NOMO-1 (cell line): ENCODE measurements at regions not wholly inside any gene's neighbourhood (a gene's known extent, or its start where the extent isn't known, plus 50 kb on each side); places are given as distances from the start of the nearest gene placed in this dataset.
"Not testable (repeated sequence)": the region's sequence is repeated elsewhere in the genome, so short reads cannot be mapped to it uniquely, and the experiment has no call there.

Experiments
- DNase-seq, 2 experiments: peaks; one replicate each; lab custom pipeline; 2025; ENCODE audit not compliant: unreplicated experiment in 2 of 2; lab: John Stamatoyannopoulos, UW

DNA sequence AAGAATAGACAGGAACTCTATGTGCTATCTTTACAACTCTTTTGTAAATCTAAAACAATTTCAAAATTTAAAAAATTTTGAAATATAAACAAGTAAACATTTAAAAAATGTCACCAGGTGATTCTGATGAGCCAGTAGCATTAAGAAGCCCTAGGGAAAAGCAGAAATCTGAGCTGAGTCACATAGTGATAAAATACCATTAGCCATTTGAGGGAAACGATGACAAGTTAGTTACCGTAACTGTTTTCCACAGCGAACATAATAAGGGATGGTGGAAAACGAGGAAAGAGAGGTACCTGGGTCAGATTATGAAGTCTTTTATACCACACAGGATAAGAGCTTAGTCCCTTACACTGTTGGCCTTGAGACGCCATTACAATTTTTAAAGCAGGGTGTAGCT is 55.5 kb downstream of the PRR15 start:
- no peak for DNase-seq

- DNase-seq, result no peak
Measured at GRCh38 chr7:29619848-29620555, 56.4 kb downstream of the PRR15 start.

DNA sequence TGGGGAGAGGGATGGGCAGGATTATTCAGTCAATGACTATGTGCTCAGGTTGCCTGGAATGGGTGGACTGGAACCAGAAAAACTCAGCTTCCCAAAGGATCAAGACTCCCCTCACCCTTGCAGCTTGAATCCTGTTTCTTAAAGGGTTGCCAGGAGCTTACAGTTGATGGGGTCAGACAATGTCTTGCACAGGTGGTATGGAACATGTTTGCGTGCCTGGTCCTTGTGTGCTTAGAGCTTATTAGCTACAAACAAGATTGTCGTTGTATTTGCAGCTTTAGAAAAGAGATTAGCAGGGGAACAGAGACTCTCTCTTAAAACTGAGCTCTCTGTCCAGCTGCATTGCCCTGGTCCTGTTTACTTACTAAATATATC is 56.9 kb downstream of the PRR15 start:
- DNase-seq, result no peak

- DNase-seq, result no peak
Measured at GRCh38 chr7:29622335-29623265, 59.0 kb downstream of the PRR15 start.

DNA sequence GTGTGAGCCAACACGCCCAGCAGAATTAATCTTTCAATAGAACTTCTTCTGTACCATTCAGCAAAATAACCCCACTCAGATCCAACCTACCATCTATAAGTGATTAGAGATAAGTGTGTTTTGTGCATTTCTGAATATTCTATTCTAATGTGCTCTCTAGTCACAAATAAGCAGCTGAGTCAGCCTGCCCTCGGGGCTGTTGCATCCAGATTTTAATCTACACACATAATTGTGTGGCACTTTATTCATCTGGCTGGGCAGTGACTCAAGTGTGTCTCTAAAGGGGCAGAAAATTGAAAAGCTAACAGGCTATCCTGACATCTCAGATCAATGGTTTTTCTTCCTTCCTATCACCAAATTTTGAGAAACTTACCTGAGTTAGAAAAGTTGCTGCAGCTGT is 60.3 kb downstream of the PRR15 start:
- DNase-seq, result no peak

GRCh38 chr7:29626730-29627129 is 63.1 kb downstream of the PRR15 start:
- no peak for DNase-seq

- no peak for DNase-seq
Measured at GRCh38 chr7:29627631-29628030, 64.0 kb downstream of the PRR15 start.

DNA sequence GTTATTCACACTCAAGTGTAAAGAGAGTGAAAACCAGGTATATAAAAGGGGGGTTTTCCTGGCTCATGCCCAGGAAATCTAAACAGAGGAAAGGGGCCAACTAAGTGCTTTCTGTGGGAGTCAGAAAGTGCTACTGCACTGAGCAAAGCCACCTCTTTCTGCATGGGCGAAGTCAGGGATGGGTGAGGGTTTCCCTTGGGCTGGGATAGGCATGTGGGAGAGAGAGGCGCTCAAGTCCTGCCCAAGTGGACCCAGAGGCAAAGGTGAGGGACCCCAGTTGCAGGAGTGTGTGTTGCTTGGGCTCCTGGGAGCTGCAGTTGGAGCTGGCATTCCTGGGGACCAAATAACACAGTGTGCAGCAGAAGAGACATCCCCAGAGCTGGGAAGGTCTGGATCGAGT is 65.9 kb downstream of the PRR15 start:
- no peak for DNase-seq

GRCh38 chr7:29635067-29636008 is 71.7 kb downstream of the PRR15 start:
- DNase-seq, result peak in 1 of 2 experiments; percentile 55

- DNase-seq, result no peak
Measured at GRCh38 chr7:29636009-29636351, 72.3 kb downstream of the PRR15 start.

GRCh38 chr7:29637374-29637773 is 73.7 kb downstream of the PRR15 start:
- DNase-seq, result no peak

GRCh38 chr7:29638841-29639240 is 75.2 kb downstream of the PRR15 start:
- DNase-seq, result not testable (repeated sequence)

GRCh38 chr7:29639386-29639785 is 75.8 kb downstream of the PRR15 start:
- DNase-seq, result no peak

DNA sequence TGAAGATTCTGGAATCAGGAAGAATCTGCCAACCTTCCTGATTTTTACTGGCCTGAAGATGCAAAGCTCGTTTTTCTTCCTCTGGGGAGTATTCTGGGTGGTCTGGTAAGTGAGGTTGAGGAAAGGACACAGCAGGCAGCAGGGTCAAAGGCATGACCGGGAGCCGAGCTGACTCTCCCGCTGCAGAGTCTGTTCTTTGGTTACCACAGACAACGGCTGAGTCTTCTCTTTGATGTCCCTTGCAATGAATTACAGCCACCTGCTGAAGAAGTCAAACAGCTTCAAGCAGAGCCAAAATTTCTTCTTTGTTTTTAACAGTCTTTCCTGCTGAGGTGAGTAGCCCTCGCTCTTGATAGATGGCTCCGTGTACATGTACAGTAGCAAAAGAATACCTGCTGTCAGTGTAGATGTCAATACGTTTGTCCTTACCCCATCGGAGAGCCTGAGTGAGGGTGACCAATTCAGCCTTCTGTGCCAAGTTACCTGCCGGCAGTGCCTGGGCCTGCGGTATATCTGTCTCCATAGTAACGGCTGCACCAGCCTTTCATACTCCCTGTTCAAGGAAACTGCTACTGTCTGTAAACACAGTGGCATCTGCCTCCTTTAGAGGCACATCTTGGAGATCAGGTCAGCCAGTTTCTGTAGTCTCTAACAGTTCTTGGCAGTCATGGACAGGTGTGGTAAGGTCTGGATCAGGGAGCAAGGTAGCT is 76.4 kb downstream of the PRR15 start:
- DNase-seq, result no peak

DNA sequence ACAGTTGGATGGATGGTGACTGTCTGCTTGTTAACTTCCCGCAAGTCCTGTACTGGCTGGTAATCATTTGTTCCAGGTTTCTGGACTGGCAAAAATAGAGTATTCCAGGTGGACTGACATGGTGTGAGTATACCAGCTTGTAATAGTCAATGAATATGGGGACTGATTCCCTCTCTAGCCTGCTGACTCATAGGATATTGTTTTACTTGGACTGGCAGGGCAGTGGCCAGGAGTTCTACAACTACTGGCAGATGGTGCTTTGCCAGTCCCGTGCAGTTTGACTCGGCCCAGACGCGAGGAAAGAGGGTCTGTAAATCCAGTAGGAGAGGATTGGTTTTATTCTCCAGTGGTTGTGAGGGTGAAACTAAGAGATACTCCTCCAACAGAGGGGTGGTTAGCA is 78.0 kb downstream of the PRR15 start:
- DNase-seq, result no peak

GRCh38 chr7:29642494-29643155 is 79.0 kb downstream of the PRR15 start:
- DNase-seq, result no peak

DNA sequence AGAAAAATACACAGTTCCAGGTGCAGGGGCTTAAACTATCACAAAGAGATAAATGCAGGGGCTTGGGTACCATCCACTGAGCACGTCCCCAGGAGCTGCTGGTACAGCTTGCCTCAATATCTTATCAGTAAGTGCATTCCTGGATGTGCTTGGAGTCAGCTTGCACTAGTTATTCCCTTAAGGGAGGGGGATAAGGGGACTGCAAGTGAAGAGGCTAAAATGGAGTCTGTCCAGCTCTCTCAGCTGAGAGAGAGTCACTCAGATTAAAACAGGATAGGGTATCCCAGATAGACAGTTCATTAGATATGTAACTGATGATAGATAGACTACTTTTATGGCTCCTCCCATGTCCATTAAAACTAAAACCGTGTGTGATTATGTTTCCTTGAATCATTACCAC is 82.5 kb downstream of the PRR15 start:
- DNase-seq, result not testable (repeated sequence)

- no peak for DNase-seq
Measured at GRCh38 chr7:29647020-29647654, 83.5 kb downstream of the PRR15 start.

GRCh38 chr7:29647691-29648210 is 84.1 kb downstream of the PRR15 start:
- not testable (repeated sequence) for DNase-seq
